Breast epithelium (tissue), 4 donors: ENCODE measurements at regions not wholly inside any gene's neighbourhood (a gene's known extent, or its start where the extent isn't known, plus 50 kb on each side); places are given as distances from the start of the nearest gene placed in this dataset.
A peak's percentile ranks its signal among the peaks of the same experiment; 100 is the strongest.

Experiments
- DNase-seq, 2 donors: peaks; one replicate each; pipeline ENCODE4 v3.0.0-alpha.2; 2019; ENCODE audit warnings: low spot score in 2 of 2
- H3K27ac ChIP-seq, 2 donors: fragments of 200-600 bp; sonication (generic) in 1 of 2; one replicate each; pipeline ENCODE4 v1.5.1; 2016 to 2019; ENCODE audit warnings: mild to moderate bottlenecking in 1 of 2
- H3K27me3 ChIP-seq, 2 donors: fragments of 200-600 bp; sonication (generic) in 1 of 2; one replicate each; pipeline versions ENCODE4 v1.5.1 to v1.6.0; 2017 to 2019; ENCODE audit warnings: control low read depth in 1 of 2, mild to moderate bottlenecking in 1 of 2
- H3K36me3 ChIP-seq: fragments of 200-600 bp; one replicate; pipeline ENCODE4 v1.5.1; 2019
- H3K4me1 ChIP-seq, 2 donors: fragments of 200-600 bp; sonication (generic); one replicate each; pipeline ENCODE4 v1.5.1; 2016 to 2019; ENCODE audit warnings: control low read depth in 1 of 2
- H3K4me3 ChIP-seq, 3 donors: fragments of 200-600 bp; sonication (generic); 1 replicate in 2 of 3; 2 replicates in 1 of 3; pipeline ENCODE4 v1.5.1; 2016 to 2019; ENCODE audit warnings: mild to moderate bottlenecking in 3 of 3, moderate library complexity in 2 of 3
- H3K9me3 ChIP-seq, 2 donors: fragments of 200-600 bp; sonication (generic) in 1 of 2; one replicate each; pipeline ENCODE4 v1.5.1; 2016 to 2019; ENCODE audit warnings: control low read depth in 1 of 2
- CTCF ChIP-seq, 3 donors: fragments of 450-650 bp; IDR thresholded peaks; one replicate each; pipeline ENCODE4 v1.5.1; 2016 to 2017; ENCODE audit warnings: antibody characterized with exemption in 3 of 3, mild to moderate bottlenecking in 3 of 3, moderate library complexity in 3 of 3
- POLR2A ChIP-seq: fragments of 450-650 bp; IDR thresholded peaks from one replicate; pipeline ENCODE4 v1.6.1; 2016; ENCODE audit warnings: antibody characterized with exemption, mild to moderate bottlenecking, moderate library complexity
- POLR2AphosphoS5 ChIP-seq, 3 donors: sonication (generic); formaldehyde crosslinking; IDR thresholded peaks; one replicate each; pipeline ENCODE4 v1.6.1; 2017; ENCODE audit warnings: antibody characterized with exemption in 3 of 3
- intact Hi-C: fragments of 100-400 bp; cut with DNase I; formaldehyde crosslinking; loops from one replicate; pipeline ENCODE4 v1.15.1; 2023; ENCODE audit warnings: low total_unique reads

DNA sequence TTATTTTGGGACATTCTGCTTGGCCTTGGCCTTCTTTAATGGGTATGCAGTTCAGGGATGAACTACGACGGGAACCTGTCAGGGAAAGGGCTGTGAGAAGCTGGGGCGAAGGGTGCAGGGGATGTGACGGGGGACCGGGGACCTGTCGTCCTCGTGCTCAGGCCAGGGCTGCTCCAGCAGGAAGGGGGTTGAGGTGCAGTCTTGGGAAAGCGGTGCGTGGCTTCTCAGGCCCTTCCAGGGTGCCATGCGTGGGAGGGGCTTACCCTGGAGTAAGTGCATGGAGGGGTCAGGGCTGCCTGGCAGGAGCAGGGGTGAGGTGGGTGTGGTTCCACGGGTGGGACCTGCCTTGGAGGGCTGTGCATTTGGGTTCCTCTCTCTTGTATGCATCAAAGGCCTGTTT lies 100.8 kb downstream of the TEX29 start:
- no peak for TF ChIP-seq CTCF (IDR thresholded peaks at IDR 0.05)
- TF ChIP-seq POLR2AphosphoS5 (IDR thresholded peaks at IDR 0.05), result no peak
- TF ChIP-seq POLR2A, result no peak
- intact Hi-C loops, result no loop called here
- DNase-seq, result no peak

GRCh38 chr13:111422348-111422747 lies 101.9 kb downstream of the TEX29 start:
- H3K4me1 ChIP-seq, result peaks cover 0 to 3% of the 10 kb centered on the region in 2 donors
- no peak for TF ChIP-seq CTCF (IDR thresholded peaks at IDR 0.05)
- no peak for TF ChIP-seq POLR2AphosphoS5 (IDR thresholded peaks at IDR 0.05)
- no peak for TF ChIP-seq POLR2A
- H3K36me3 ChIP-seq, result no peaks in the 10 kb centered on the region
- no peak overlapping the region for H3K4me3 ChIP-seq
- DNase-seq, result no peak
- intact Hi-C loops, result no loop called here
- H3K27me3 ChIP-seq, result peaks cover 0 to 39% of the 10 kb centered on the region in 2 donors
- H3K27ac ChIP-seq, result no peak overlapping the region
- no peaks in the 10 kb centered on the region for H3K9me3 ChIP-seq

More for the DNA sequence above, 100.8 kb downstream of the TEX29 start:
- H3K4me3 ChIP-seq, result no peak overlapping the region
- H3K27me3 ChIP-seq, result peaks cover 0 to 37% of the 10 kb centered on the region in 2 donors
- no peaks in the 10 kb centered on the region for H3K36me3 ChIP-seq
- no peaks in the 10 kb centered on the region for H3K9me3 ChIP-seq
- H3K4me1 ChIP-seq, result peaks cover 0 to 3% of the 10 kb centered on the region in 2 donors
- no peak overlapping the region for H3K27ac ChIP-seq

- Histone ChIP-seq H3K36me3 (no peaks in the 10 kb centered on the region), H3K27ac (no peak overlapping the region), H3K27me3 (peaks cover 0 to 32% of the 10 kb centered on the region in 2 donors), H3K9me3 (no peaks in the 10 kb centered on the region), H3K4me3 (peak overlapping the region in 2 of 3 donors; percentile 20 to 46), H3K4me1 (peaks cover 0 to 3% of the 10 kb centered on the region in 2 donors)
- DNase-seq, result peak in 1 of 2 donors; percentile 34
- intact Hi-C loops, result no loop called here
- TF ChIP-seq POLR2AphosphoS5 (IDR thresholded peaks at IDR 0.05) (no peak), CTCF (IDR thresholded peaks at IDR 0.05) (no peak), POLR2A (no peak)
These were observed 102.8 kb downstream of the TEX29 start for GRCh38 chr13:111423168-111423785.

DNA sequence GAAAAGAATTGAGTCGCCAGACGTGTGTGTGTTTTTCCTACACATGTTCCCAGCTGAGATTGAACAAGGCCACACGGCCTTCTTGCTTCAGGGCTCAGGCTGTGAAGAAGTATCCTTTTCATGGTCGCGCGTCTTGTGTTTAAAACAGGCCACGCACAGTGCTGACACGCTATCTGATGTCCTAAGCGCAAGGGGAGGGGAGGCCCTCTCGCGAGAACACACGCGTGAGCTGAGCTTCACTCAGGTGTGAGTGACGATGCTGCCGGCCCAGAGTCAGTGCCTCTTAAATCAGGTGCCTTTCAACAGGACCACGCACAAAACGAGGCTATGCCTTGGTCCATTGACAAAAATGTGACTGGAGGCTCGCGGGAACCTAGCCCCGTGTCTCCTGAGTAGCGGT lies 103.7 kb downstream of the TEX29 start:
- peaks cover 0 to 32% of the 10 kb centered on the region in 2 donors for H3K27me3 ChIP-seq
- H3K36me3 ChIP-seq, result no peaks in the 10 kb centered on the region
- no peak for DNase-seq
- no peak overlapping the region for H3K4me3 ChIP-seq
- no peaks in the 10 kb centered on the region for H3K9me3 ChIP-seq
- peaks cover 0 to 3% of the 10 kb centered on the region in 2 donors for H3K4me1 ChIP-seq
- no peak overlapping the region for H3K27ac ChIP-seq
- TF ChIP-seq CTCF (IDR thresholded peaks at IDR 0.05) (no peak), POLR2AphosphoS5 (IDR thresholded peaks at IDR 0.05) (no peak), POLR2A (no peak)
- intact Hi-C loops, result no loop called here

- no peak overlapping the region for H3K4me3 ChIP-seq
- TF ChIP-seq POLR2A (no peak), CTCF (IDR thresholded peaks at IDR 0.05) (no peak), POLR2AphosphoS5 (IDR thresholded peaks at IDR 0.05) (no peak)
- H3K27ac ChIP-seq, result no peak overlapping the region
- no peak for DNase-seq
- intact Hi-C loops, result no loop called here
- peaks cover 0 to 30% of the 10 kb centered on the region in 2 donors for H3K27me3 ChIP-seq
- H3K4me1 ChIP-seq, result peaks cover 0 to 3% of the 10 kb centered on the region in 2 donors
- no peaks in the 10 kb centered on the region for H3K36me3 ChIP-seq
- no peaks in the 10 kb centered on the region for H3K9me3 ChIP-seq
These were observed 104.9 kb downstream of the TEX29 start for GRCh38 chr13:111425326-111425725.
